GM10266 (cell line): ENCODE measurements at regions not wholly inside any gene's neighbourhood (a gene's known extent, or its start where the extent isn't known, plus 50 kb on each side); places are given as distances from the start of the nearest gene placed in this dataset.

Experiments
- DNase-seq: peaks from one replicate; pipeline ENCODE4 v3.0.0; 2012; ENCODE audit errors: extremely low spot score
- TF ChIP-seq, protein P1 (sequence below): IDR thresholded peaks from 2 replicates; pipeline ENCODE4 v1.5.1; 2012; ENCODE audit warnings: mild to moderate bottlenecking, low read depth; ENCODE audit not compliant: control insufficient read depth, insufficient read depth; ENCODE audit errors: missing control alignments

DNA sequence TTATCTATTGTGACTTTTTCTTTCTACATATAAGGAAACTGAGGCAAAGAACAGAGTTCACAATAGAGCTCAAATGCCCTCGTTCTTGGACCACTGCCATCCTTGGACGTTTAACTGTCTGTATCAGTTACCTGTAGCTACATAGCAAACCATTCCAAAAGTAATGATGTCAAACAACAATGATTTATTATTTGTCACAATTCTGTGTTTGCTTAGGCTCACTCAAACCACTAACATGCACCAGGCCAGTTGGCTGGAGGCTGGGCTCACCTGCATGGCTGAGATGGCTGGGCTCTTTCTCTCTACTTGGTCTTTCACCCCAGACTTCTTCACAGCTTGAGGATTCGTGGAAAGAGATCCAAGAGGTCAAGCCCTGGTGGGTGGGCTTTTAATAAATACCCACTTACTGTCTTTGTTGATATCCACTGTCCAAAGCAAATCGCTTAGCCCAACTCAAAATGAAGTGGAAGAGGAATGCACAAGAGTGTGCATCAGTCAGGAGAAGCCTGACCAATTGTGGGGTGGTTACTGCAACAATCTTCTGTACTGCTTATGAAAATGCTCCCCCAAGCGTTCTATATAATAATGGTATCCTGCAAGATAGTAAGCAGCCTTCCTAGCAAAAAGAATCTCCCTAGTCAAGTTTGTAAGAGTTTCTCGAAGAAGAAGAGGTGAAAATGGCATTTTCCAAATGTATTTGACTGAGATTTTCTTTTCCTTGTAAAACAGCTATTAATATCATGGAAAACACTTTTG is 163.5 kb upstream of the NT5C1B start:
- DNase-seq = no peak
- TF ChIP-seq, protein P1, sequence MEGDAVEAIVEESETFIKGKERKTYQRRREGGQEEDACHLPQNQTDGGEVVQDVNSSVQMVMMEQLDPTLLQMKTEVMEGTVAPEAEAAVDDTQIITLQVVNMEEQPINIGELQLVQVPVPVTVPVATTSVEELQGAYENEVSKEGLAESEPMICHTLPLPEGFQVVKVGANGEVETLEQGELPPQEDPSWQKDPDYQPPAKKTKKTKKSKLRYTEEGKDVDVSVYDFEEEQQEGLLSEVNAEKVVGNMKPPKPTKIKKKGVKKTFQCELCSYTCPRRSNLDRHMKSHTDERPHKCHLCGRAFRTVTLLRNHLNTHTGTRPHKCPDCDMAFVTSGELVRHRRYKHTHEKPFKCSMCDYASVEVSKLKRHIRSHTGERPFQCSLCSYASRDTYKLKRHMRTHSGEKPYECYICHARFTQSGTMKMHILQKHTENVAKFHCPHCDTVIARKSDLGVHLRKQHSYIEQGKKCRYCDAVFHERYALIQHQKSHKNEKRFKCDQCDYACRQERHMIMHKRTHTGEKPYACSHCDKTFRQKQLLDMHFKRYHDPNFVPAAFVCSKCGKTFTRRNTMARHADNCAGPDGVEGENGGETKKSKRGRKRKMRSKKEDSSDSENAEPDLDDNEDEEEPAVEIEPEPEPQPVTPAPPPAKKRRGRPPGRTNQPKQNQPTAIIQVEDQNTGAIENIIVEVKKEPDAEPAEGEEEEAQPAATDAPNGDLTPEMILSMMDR = no peak

DNA sequence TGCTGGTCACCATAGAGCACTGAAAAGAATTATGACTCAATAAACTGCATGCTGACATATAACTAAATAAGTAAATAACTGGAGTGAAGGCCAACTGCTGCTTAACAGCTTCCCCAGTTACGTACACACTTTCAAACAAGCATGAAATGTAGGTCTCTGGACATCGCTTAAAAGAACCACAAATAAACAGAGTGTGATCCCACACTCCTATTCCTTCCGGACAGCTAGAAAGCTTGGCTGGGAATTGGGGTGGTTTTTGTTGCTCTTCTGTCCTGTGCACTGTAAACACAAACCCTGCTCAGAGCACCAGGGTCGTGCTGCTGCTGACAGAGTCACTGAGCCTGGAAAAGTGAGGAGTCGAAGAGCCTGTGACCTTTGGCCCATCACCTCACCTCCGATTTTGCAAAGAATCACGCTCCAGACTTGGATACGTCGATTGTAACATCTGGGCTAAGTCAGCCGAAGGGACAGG is 162.7 kb upstream of the NT5C1B start:
- DNase-seq = no peak
- TF ChIP-seq, protein P1 = no peak

DNA sequence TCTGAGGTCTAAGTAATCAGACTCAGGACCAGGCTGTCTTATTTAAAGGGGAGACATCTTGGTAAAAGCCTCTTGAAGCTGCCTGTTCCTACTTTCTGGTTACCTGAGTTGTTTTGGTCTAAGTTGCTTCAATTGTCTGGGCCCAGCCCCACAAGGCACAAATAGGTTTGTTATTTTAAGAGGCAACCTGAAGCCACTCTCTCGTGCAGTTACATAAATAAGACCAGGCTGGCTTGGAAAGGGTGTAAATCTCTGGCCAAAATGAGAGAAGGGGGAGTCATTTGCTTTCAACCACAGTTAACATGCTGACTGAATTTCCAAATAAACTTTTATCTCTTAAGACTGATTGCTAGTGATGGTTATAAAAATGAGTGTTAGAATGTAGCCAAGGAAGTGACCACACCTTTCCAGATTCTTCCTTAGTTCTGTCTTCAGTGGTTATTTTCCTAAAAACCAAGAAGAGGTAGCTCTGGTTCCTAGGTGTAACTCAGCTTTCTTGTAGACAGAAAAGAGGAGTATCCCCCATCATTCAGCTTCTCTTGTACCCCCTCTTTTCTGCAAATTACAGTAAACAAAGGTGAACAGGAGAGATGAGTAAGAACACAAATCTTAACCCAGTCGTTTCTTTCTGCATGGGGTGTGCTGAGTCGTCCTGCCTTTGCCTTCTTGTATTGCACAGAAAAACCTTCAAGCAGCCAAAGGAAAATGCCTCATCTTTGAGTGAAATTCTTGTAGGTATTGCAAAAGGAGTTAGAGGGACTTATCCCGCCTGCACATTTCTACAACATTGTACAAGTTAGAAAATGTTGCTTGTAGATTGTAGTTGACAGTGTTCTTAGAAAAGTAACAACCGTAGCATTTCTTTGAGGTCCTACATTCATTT is 161.5 kb upstream of the NT5C1B start:
- DNase-seq = no peak
- TF ChIP-seq, protein P1 = no peak

DNA sequence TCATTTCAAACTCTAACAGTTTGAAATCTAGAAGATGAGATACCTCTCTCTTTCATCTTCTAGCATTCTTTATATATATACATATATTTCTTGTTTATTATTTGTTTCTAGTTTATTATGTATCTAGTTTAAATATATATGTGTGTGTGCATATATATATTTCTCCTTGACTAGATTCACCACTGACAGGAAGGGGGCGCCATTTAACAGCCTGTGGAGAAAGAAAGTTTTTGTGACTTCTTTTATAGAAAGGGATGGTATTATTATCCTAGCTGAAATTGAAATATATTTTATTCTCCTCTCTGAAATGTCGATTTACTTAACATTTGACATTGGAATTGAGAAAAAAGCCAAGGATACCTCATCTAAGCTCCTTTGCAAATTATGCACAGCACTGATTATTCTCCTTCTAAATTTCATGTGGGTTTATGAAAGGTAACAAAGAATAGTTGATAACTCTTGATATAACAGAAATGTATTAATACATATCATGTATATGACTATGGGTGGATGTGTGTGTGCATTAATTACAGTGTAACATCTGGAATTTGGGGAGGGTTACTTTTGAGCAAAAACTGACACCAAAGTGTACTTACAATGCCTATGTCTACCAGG is 160.7 kb upstream of the NT5C1B start:
- peak; percentile 11 for DNase-seq
- TF ChIP-seq, protein P1 = peak; percentile 49

DNA sequence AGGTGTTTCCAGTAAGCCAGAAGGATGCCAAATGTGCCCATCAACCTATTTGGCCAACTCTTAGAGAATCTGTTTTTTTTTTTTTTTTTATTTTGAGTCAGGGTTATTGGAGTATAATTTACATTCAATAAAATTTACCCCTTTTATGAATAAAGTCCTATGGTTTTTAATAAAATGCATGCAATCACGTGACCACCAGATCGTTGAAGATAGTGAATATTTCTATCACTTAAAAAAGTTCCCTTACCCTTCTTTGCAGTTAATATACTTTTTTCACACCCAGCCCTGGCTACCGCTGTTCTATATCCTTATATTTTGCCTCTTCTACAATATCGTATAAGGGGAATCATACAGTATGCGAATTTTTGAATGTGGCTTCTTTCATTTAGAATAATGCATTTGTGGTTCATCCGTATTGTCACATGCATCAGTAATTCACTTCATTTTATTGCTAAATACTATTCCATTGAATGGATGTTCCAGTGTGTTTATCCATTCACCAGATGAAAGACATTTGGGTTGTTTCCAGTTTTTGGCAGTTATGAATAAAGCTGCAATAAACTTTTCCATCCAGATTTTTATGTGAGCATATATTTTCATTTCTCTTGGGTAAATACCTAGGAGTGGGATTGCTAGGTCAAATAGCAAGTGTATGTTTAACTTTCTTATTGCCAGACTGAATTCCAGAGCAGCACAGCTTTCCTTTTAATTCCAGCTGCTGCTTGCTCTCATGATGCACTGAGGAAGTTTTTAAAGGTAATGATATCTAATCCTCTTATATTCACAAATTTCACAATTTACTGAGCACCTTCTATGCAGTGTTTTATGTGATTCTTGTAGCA is 156.3 kb upstream of the NT5C1B start:
- no peak for DNase-seq
- TF ChIP-seq, protein P1 = no peak

DNA sequence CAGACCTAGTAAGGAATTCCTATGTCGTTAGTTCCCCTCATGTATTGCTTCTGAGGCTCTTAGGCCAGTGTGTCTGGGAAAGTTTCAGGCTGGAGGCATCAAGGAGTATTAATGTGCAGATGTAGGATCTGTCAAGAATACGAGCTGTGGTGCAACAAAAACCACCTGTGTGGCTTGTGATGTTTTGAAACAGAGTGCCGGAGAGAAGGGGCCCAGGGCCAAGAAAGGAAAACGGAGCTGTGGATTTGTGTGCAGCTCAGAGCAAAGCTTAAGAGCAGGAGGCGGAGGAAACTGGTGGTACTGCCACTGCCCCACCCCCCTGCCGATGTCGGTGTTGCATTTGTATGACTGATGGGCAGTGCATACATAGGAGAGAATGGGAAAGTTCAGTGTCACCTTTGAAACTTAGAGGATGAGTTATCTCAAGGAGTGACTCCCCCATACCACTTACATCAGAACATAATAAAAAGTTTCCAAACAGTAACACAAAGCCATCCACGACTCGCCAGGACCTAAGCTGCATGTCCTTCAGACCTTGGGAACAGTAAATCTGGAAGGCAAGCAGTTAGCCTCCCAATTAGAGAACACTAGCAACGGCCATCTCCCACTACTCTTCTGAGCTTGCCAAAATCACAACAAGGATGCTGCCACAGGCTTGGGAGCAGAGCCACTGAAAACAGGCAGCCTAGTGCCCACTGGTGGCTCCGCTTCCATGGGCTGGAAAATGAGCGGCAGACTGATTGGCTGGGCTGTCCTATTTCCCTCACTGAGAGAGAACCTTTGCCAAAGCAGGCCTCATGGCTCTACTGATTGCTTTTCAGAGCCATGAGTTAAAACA is 152.7 kb upstream of the NT5C1B start:
- TF ChIP-seq, protein P1 = no peak
- DNase-seq = no peak
